DND-41 (cell line): ENCODE measurements at regions not wholly inside any gene's neighbourhood (a gene's known extent, or its start where the extent isn't known, plus 50 kb on each side); places are given as distances from the start of the nearest gene placed in this dataset.

Source experiments
- ATAC-seq: fragments of 200-7000 bp; cut with Tn5 transposase; 3 replicates; pipeline ENCODE4 v1.9.1; 2021; ENCODE audit warnings: low read depth; ENCODE audit not compliant: insufficient read depth
- DNase-seq: peaks from one replicate; pipeline ENCODE4 v3.0.0-alpha.2; 2020
- H2AFZ ChIP-seq: 2 replicates; pipeline ENCODE4 v1.6.0; 2012; ENCODE audit warnings: low read depth, low read length
- H3K27ac ChIP-seq: 2 replicates; pipeline ENCODE4 v1.5.1; 2012; ENCODE audit warnings: low read length, inconsistent platforms
- H3K27me3 ChIP-seq: fragments of 200-600 bp; sonication (generic); 2 replicates; pipeline ENCODE4 v1.6.0; 2012; ENCODE audit warnings: low read length, mild to moderate bottlenecking, inconsistent platforms; ENCODE audit not compliant: insufficient read depth, poor library complexity
- H3K36me3 ChIP-seq: 2 replicates; pipeline ENCODE4 v1.5.1; 2012; ENCODE audit warnings: low read length, inconsistent platforms; ENCODE audit not compliant: insufficient read depth
- H3K4me1 ChIP-seq: 2 replicates; pipeline ENCODE4 v1.5.1; 2012; ENCODE audit warnings: mild to moderate bottlenecking, low read length; ENCODE audit not compliant: insufficient read depth
- H3K4me2 ChIP-seq: 2 replicates; pipeline ENCODE4 v1.6.0; 2012; ENCODE audit warnings: mild to moderate bottlenecking, moderate library complexity, low read length, inconsistent platforms; ENCODE audit not compliant: insufficient read depth
- H3K4me3 ChIP-seq, 2 experiments: fragments of 200-600 bp in 1 of 2; shearing (Covaris generic) in 1 of 2; 2 replicates each; pipeline ENCODE4 v1.5.1; 2012 to 2016; ENCODE audit warnings: inconsistent platforms in 2 of 2, low read length in 2 of 2, mild to moderate bottlenecking in 2 of 2, low read depth in 1 of 2, moderate library complexity in 1 of 2
- H3K79me2 ChIP-seq: 2 replicates; pipeline ENCODE4 v1.6.0; 2012; ENCODE audit warnings: low read length, inconsistent platforms; ENCODE audit not compliant: insufficient read depth
- H3K9ac ChIP-seq: 2 replicates; pipeline ENCODE4 v1.6.0; 2012; ENCODE audit warnings: low read depth, mild to moderate bottlenecking, inconsistent platforms, low read length, moderate library complexity
- H3K9me3 ChIP-seq: 2 replicates; pipeline ENCODE4 v1.5.1; 2012; ENCODE audit warnings: low read length, moderate library complexity, mild to moderate bottlenecking, inconsistent platforms; ENCODE audit not compliant: insufficient read depth, severe bottlenecking
- H4K20me1 ChIP-seq: 2 replicates; pipeline ENCODE4 v1.6.0; 2012; ENCODE audit warnings: low read length; ENCODE audit not compliant: insufficient read depth
- EZH2 ChIP-seq: IDR thresholded peaks from 3 replicates; pipeline ENCODE4 v1.6.1; 2012; ENCODE audit warnings: borderline replicate concordance, low read depth, mild to moderate bottlenecking, moderate library complexity, low read length, inconsistent platforms; ENCODE audit not compliant: severe bottlenecking
- TF ChIP-seq, protein P1 (sequence below): IDR thresholded peaks from 2 replicates; pipeline ENCODE4 v1.5.1; 2012; ENCODE audit warnings: borderline replicate concordance, low read length, moderate library complexity, mild to moderate bottlenecking; ENCODE audit not compliant: poor library complexity, severe bottlenecking; ENCODE audit errors: extremely low read depth

DNA sequence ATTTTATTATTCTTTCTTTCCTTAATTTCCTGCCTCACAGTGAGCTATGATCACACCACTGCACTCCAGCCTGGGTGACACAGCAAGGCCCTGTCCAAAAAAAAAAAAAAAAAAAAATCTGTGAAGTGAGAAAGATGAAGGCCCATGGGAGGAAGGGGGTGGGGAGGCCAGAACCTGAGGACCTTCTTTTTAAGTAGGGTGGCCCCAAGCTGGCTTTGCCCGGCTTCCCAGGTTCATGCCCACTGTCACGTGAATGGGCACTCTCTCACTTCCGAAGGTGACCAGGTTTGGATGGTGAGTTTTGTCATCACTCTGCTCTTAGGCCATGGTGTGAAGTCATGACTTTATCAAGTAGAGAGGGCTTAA is 82.3 kb downstream of the TNFAIP2 start:
- ATAC-seq, result no peak

DNA sequence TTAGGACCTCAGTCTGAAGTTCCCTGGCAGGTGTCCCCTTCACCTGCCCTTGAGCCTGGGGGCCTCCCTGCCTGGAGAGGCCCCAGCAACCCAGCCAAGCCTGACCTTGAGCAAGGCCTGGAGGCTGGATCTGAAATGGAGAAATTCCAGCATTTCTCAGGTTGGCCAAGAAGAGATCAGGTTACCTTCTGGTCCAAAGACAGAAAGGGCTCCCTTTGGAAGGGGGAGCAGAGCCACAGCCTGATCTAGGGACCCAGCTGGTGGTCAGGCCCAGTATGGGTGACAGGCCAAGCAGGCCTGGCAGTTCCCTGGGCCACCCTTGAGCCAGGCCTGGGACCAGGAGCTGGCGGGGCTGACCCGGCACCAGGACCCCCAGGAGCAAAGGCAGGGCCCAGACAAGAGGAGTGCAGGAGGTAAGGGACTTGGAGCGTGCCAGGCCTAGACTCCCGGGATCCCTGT is 82.8 kb downstream of the TNFAIP2 start:
- DNase-seq (no peak), ATAC-seq (no peak)
- Histone ChIP-seq H3K27ac (no peak overlapping the region), H3K36me3 (no peaks in the 10 kb centered on the region), H4K20me1 (no peaks in the 10 kb centered on the region), H3K4me2 (no peak overlapping the region), H3K4me3 (no peak overlapping the region), H3K9ac (no peak overlapping the region), H3K9me3 (peaks cover 36% of the 10 kb centered on the region), H3K4me1 (no peaks in the 10 kb centered on the region), H3K27me3 (no peaks in the 10 kb centered on the region), H3K79me2 (no peaks in the 10 kb centered on the region), H2AFZ (no peak overlapping the region)
- TF ChIP-seq EZH2, result no peak
- TF ChIP-seq, protein P1, sequence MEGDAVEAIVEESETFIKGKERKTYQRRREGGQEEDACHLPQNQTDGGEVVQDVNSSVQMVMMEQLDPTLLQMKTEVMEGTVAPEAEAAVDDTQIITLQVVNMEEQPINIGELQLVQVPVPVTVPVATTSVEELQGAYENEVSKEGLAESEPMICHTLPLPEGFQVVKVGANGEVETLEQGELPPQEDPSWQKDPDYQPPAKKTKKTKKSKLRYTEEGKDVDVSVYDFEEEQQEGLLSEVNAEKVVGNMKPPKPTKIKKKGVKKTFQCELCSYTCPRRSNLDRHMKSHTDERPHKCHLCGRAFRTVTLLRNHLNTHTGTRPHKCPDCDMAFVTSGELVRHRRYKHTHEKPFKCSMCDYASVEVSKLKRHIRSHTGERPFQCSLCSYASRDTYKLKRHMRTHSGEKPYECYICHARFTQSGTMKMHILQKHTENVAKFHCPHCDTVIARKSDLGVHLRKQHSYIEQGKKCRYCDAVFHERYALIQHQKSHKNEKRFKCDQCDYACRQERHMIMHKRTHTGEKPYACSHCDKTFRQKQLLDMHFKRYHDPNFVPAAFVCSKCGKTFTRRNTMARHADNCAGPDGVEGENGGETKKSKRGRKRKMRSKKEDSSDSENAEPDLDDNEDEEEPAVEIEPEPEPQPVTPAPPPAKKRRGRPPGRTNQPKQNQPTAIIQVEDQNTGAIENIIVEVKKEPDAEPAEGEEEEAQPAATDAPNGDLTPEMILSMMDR, result no peak

More for the DNA sequence above, 82.3 kb downstream of the TNFAIP2 start:
- Histone ChIP-seq H3K79me2 (no peaks in the 10 kb centered on the region), H3K27ac (no peak overlapping the region), H3K27me3 (no peaks in the 10 kb centered on the region), H2AFZ (no peak overlapping the region), H3K9ac (no peak overlapping the region), H3K4me1 (no peaks in the 10 kb centered on the region), H3K4me2 (no peak overlapping the region), H3K4me3 (no peak overlapping the region), H3K36me3 (no peaks in the 10 kb centered on the region), H4K20me1 (no peaks in the 10 kb centered on the region), H3K9me3 (peaks cover 38% of the 10 kb centered on the region)
- no peak for TF ChIP-seq EZH2
- TF ChIP-seq, protein P1, result no peak
- no peak for DNase-seq

DNA sequence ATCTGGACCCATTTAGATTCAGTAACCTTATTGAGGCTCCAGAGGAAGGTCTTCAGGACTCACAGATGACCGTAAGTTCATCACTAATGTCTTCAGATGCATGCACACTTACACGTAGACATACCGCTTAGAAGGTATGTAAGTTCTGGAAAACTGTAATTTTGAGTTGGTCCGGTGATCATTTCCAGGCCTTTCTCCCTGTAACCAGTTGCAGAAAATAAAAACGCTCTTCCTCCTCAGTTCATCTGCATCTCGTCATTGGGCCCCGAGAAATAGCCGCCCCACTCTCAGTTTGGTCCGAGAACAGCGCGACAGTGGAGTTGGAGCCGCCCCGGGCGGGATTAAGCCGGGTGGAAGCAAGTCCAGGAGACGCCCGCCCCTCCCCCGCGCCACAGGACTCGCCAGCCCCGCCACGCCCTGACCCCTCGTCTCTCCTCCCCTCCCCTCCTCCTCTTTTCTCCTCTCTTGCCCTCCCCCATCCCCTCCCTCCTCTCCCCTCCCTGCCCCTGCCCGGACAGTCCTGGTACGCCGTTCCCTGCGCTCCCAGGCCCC is 83.7 kb downstream of the TNFAIP2 start:
- H3K36me3 ChIP-seq, result no peaks in the 10 kb centered on the region
- ATAC-seq, result no peak
- no peaks in the 10 kb centered on the region for H3K79me2 ChIP-seq
- no peaks in the 10 kb centered on the region for H3K27me3 ChIP-seq
- H3K4me1 ChIP-seq, result no peaks in the 10 kb centered on the region
- H3K9ac ChIP-seq, result no peak overlapping the region
- H3K4me3 ChIP-seq, result no peak overlapping the region
- peaks cover 31% of the 10 kb centered on the region for H3K9me3 ChIP-seq
- no peak overlapping the region for H2AFZ ChIP-seq
- H4K20me1 ChIP-seq, result no peaks in the 10 kb centered on the region
- DNase-seq, result no peak
- H3K4me2 ChIP-seq, result no peak overlapping the region
- H3K27ac ChIP-seq, result no peak overlapping the region
- TF ChIP-seq, protein P1, result no peak
- no peak for TF ChIP-seq EZH2
